ENCODE measurements at regions not wholly inside any gene's neighbourhood (a gene's known extent, or its start where the extent isn't known, plus 50 kb on each side); places are given as distances from the start of the nearest gene placed in this dataset.
A peak's percentile ranks its signal among the peaks of the same experiment; 100 is the strongest.
"Not testable (repeated sequence)": the region's sequence is repeated elsewhere in the genome, so short reads cannot be mapped to it uniquely, and the experiment has no call there.

DNA sequence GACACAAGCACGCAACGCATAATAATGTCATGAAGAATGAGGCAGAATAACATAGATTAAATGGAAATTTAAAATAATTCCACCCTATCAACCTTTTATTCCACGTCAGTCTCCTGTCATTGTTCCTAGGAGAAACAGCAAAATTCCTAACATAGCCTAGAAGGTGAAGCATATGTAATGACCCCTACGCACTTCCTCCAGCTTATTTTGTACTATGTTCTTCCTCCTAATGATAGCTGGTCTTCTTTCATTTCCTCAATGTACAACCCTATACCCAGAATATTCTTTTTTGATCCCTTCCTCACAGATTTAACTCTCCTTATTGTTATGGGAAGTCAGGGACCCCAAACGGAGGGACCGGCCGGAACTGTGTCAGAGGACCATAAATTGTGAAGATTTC lies 122.0 kb upstream of the CARMIL1 start:
- DNase-seq (ENCODE audit: low read depth, low spot score): no peak

DNA sequence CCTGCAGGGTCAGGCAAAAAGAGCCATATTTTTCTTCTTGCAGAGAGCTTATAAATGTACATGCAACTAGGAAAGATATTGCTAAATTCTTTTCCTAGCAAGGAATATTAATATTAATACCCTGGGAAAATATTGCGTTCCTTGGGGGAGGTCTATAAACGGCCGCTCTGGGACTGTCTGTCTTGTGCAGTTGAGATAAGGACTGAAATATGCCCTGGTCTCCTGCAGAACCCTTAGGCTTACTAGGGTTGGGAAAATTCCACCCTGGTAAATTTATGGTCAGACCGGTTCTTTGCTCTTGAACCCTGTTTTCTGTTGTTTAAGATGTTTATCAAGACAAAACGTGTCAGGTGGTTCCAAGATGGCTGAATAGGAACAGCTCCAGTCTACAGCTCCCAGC lies 121.3 kb upstream of the CARMIL1 start:
- no peak for DNase-seq (ENCODE audit: low read depth, low spot score)

DNA sequence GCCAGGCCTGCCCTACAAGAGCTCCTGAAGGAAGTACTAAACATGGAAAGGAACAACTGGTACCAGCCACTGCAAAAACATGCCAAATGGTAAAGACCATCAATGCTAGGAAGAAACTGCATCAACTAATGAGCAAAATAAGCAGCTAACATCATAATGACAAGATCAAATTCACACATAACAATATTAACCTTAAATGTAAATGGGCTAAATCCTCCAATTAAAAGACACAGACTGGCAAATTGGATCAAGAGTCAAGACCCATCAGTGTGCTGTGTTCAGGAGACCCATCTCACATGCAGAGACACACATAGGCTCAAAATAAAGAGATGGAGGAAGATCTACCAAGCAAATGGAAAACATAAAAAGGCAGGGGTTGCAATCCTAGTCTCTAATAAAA lies 119.0 kb upstream of the CARMIL1 start:
- not testable (repeated sequence) for DNase-seq (ENCODE audit: low read depth, low spot score)

DNA sequence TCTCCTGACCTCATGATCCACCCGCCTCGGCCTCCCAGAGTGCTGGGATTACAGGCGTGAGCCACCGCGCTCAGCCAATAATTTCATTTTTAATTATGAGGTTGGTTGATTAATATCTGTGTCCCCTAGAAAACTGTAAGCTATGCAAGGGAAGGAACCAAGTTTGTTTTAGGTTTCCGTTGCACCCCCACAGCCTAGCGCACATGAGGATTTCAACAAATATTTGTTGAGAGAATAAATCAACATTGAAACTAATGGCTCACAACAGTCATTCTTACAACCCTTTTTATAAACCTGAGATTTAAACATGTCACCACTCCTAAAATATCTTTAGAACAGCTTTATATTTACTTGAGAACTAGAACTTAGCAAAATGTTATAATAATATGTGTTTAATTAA lies 114.0 kb upstream of the CARMIL1 start:
- no peak for DNase-seq (ENCODE audit: low read depth, low spot score)

DNA sequence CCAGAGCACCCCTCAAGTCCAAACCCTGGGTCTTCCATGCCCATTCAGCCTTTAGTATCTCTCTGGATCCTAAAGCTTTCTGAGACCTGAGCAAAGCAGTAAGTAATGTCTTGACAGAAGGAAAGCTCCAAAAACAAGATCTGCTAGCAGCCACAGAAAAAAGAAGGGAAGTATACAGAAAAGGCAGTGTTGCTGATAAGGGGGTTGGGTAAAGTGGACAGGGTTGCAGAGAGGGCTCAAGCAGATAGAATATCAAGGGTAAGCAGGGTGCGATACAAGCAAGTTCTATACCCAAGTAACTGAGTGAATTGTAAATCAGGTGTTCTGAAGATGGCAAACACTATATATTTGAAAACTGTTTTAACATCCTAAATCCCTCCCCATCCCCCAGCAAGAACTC lies 113.4 kb upstream of the CARMIL1 start:
- DNase-seq (ENCODE audit: low read depth, low spot score): no peak

DNA sequence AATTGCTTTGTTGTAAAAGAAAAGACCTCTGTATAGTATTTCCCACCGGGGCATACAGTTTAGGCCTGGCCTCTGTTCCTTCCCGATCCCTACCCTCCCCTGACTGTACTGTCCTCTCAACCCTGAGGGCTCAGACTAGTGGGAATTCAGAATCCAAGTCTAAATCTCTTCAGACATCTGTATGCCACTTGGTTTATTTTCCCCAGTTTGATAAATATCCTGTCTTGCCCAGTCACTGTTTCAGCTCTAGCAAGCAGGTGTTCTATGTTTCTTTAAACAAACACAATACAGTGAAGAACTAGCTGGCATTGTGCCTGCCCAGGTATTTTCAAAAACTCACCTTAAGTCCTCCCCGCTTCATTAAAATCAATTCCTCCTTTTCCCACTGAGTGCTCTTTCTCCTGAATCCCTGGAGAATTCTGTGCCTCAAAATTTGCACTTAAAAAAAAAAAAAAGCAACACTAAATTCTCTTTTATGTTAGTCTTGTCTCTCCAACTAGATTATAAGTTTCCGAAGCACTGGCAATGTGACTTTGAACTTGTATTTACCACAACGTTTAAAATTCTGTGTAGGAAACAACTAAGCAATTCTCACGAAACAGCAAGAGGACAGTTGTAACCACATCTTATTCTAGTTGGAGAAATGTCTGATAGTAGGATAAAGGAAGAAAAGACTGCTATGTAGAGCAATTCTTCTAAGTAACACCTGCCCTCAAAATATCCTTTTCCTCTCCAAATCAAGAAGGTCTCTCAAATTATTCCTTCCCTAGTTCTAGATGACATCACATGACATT lies 112.0 kb upstream of the CARMIL1 start:
- DNase-seq (ENCODE audit: low read depth, low spot score): no peak

DNA sequence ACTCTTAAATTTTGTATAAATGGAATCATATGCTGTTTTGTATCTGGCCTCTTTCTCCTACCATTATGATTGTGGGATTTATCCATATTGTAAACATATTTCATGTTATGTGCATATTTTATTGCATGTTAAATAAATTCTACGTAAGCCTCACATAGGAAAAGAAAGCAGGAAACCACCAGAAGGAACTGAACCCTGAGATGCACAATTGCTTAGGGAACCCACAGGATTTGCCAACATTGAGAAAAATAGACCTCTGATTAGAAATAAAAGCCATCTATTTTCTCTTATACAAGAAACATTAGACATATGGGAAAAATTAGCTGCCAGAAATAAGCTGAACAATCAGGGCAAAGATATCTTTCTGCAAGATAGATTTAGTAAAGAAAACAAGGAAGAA lies 111.2 kb upstream of the CARMIL1 start:
- no peak for DNase-seq (ENCODE audit: low read depth, low spot score)

DNA sequence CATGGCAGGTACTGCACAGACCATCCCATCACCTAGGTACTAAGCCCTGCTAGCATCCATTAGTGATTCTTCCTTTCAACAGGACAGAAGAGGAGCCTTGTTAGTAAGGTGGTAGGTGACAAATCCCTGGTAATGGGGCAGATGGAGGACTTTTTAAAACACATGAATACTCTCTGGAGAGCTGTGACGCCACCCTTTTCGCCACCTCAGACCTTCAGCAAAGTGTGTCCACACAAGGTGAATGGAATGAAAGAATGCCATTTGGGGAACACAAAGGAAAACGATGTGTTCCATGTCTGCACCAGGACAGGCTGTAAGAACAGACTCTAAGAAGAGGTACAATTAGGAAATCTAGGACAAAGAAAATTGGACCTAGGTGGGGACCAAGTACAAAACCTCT lies 110.5 kb upstream of the CARMIL1 start:
- no peak for DNase-seq (ENCODE audit: low read depth, low spot score)

DNA sequence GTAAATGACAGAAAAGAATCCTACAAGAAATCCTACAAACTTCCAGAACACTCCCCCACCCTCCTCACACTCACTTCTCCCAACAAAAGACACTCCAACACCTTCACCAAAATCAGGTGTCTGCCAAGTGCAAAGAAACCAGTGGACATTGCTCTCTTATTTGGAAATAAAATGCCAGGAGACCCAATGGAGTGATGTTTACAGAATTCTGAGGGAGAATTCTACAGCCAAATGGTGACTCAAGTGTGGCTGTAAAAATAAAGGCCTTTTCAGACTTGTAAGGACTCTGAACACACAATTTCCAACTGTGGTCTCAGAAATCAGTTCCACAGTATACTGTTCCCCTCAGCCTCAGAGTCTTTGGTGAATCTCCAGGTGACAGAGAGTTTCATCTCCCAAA lies 109.6 kb upstream of the CARMIL1 start:
- DNase-seq (ENCODE audit: low read depth, low spot score): no peak

DNA sequence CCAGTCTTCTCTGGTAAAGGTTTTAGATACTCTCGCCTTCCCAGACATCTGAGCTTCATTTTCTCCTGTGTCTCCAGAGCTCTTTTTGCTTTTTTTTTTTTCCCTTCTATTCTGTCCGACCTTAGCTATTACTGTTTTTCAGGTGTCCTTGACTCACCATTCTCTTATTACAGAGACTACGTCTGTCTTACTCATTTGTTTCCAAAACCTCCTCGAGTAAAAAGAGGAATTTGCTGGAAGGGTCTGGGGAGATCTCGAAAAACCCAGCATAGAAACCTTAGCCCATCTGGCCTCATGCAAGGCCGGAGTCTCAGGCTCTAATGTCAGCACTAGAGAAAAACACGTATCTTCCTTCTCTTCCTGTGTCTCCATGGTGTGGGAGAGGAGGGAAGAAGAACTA lies 109.2 kb upstream of the CARMIL1 start:
- DNase-seq (ENCODE audit: low read depth, low spot score): no peak

DNA sequence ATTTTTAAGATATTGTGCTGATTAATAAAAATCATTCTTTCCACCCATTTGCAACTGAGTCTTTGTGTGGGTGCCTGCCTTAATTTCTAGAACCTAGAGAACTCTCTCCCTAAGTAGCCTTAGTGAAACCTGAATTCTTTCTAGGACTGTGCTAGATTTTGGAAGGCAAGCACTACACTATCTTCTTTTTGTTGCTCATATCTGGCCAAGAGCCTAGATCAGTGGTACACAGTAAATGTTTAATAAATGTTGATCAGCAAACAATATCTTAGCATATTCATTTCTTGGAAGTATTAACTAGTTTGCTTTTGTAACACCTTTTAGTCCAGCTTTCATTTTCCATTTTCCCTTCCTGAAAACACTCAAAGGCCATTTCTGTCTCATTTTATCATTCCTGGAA lies 108.5 kb upstream of the CARMIL1 start:
- DNase-seq (ENCODE audit: low read depth, low spot score): no peak

DNA sequence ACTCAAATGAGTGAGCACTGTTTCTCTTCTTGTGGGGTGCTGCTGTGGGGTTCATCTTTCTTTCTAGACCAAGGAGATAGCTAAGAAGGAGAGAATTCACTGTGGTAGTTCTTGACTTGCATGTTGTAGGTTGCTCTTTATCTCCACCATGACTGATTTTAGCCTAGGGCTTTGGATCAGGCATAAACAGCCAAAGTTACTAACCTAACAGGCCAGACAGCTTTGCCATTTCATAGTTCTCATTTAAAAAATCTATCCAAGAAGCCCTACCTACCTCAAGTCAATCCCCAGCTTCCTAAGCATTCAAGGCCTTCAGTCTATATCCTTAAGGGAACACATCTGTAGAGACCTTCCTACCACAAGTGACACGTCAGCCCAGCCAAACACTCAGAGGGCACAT lies 107.9 kb upstream of the CARMIL1 start:
- no peak for DNase-seq (ENCODE audit: low read depth, low spot score)

DNA sequence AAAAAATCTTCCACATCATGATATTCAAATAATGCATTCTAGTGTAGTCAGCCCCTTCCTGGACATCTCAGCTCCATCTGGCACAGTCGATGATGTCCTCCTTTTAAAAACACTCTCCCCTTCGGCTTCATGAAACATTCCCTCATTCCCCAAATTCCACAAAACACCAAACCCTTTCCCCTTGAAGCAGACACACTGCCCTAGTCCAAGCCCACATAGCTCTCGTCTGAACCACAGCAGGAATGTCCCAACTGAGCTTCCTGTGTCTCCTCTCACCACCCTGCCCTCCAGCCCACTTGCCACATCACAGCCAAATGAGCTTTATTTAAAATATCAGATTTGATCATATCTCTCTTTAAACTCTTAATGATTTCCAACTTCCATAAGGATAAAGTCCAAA lies 106.4 kb upstream of the CARMIL1 start:
- DNase-seq (ENCODE audit: low read depth, low spot score): no peak

DNA sequence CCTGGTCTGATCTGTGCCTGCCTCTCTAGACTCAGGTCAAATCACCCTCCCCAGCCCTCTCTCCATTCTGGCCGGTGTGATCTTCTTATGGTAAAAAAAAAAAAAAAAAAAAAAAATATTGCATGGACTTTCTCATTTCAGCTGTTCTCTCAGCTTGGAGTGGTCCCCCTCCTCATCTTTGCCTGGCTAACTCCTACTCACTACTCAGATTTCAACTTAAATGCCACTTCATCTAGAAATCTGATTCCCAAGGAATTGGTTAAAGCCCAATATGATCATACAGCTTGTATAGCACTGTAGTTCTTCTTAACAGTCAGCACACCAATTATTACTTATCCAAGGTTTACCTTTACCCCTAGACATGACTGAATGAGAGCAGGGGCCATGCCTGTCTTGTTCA lies 105.9 kb upstream of the CARMIL1 start:
- DNase-seq (ENCODE audit: low read depth, low spot score): no peak

DNA sequence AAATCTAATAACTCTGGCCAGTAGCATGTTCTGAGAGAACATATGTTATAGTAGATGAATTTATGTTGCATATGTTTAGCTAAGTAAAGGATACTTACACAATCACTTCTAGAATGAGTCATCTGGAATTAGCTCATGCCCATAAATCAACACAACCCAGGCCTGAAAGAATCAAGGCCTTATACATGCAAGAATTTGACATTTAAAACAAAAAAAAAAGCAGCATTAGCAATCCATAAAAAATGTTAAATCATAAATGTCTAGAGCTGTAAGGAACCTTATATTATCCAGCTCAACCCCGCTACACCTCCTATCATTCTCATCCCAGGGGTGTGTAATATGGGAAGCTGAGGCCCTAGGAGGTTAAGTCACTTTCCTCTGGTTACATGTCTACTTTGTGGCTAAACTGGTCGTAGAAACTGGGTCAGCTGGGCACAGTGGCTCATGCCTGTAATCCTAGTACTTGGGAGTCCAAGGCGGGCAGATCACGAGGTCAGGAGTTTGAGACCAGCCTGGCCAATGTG lies 105.2 kb upstream of the CARMIL1 start:
- DNase-seq (ENCODE audit: low read depth, low spot score): peak; percentile 67

DNA sequence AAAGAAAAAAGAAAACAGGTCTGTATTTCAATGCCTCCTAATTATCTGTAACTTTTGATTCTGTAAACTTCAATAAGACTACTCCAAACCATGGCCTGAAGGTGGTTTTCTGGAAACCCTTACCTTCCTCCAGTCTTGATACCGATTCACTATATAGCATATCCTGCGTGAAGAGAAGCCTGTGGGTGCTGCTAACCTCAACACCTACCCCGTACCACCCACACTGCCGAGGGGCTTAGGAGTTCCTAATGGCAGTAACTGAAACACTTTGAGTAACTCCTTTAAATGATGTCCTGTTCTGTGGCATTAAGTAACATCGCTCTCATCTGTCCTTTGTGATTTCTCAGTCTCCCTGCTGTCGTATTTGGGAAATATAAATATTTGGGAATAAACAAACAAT lies 104.5 kb upstream of the CARMIL1 start:
- no peak for DNase-seq (ENCODE audit: low read depth, low spot score)

DNA sequence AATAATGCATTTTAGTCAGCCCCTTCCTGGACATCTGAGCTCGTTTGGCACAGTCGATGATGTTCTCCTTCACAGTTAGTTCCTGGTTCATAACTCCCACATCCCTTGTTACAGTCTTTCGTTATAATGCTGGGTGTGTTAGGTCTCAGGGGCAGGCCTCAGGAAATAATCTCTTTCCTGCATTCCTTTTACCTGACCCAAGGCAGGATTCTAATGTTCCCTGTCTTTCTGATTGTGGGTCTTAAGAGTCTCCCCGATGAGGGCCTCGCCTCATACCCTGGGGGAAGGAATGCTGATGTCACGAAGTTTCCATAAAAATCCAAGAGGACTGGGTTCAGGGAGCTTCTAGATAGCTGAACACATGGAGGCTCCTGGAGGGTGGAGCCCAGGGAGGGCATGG lies 104.0 kb upstream of the CARMIL1 start:
- no peak for DNase-seq (ENCODE audit: low read depth, low spot score)

DNA sequence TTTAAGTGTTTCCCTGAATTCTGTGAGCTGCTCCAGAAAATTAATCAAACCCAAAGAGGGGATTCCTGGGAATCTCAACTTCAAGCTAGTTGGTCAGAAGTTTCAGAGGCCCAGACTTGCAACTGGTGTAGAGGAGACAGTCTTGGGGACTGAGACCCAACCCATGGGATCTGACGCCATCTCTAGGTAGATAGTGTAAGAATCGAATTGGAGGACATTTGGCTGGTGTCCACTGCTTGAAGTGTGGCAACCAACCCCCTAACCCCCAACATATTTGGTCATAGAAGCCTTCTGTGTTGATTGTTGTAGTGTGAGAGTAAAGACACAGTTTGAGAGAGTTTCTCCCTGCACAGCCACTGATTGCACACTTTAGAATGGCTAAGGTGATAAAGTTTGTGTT lies 103.5 kb upstream of the CARMIL1 start:
- no peak for DNase-seq (ENCODE audit: low read depth, low spot score)

DNA sequence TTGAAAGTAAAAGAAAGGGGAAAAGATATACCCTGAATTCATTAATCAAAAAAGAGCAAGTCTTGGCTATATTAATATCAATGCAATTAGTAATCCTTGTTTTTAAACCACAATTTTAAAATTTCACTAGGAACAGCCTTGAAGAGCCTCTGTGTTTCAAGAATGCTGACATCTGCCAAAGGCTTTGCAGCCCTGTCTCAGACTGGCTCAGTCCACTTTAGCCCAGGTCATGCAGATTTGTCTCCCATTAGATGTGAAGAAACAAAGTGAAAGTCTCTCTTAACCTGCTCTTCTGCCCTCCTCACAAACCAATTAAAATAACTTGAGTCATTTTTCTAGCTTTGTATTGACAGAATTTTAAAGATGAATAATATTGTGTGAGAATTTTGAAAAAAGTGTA lies 102.7 kb upstream of the CARMIL1 start:
- no peak for DNase-seq (ENCODE audit: low read depth, low spot score)

DNA sequence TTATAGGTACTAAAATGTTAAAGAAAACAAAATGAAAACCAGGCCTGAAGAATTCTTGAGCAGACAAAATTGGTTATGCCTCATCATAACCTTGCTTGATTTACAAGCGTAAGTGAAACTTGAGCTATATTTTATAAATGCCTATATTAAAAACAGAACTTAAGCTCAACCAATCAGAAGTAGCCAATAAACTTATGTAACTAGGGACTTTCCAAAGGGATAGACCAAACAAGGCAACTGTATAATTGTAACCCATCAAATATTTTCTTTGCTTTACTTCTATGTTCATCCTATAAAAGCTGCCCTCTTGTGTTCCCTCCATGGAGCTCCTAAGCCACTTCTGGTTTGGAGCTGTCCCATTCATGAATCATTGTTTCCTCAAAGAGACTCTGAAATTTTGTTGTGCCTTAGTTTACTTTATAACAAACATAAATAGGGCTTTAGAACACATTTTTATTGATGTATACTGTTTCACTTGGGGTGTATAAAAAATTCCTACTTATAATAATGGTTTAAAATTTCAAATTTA lies 101.6 kb upstream of the CARMIL1 start:
- no peak for DNase-seq (ENCODE audit: low read depth, low spot score)

DNA sequence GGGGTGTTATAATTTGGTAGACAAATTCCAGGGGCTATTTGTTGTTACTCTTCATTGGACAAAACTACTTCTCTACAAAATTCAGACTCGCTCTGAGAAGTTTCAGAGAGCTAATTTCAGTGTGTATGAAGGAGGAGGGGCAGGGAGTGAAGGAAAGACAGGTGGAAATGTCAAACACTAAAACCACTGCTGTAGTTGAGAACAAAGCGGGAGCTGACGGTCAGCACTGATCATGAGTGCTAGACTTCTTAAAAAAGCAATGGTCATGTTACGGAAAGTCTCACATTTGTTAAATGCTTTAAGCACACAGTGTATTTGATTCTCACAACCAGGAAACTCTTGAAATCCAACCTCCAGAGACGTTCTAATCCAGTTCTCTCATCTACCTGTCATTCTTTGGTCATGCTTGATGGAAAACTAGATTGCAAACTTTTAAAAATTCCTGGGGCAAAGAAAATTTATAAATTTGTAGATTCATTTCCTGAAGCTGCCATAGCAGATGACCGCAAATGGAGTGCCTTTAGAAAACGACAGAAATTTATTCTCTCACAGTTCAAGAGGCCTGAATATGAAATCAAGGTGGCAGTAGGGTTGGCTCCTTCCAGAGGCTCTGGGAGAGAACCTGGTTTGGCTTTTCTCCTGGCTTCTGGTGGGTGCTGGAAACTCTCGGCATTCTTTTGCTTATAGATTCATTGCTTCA lies 100.7 kb upstream of the CARMIL1 start:
- no peak for DNase-seq (ENCODE audit: low read depth, low spot score)

DNA sequence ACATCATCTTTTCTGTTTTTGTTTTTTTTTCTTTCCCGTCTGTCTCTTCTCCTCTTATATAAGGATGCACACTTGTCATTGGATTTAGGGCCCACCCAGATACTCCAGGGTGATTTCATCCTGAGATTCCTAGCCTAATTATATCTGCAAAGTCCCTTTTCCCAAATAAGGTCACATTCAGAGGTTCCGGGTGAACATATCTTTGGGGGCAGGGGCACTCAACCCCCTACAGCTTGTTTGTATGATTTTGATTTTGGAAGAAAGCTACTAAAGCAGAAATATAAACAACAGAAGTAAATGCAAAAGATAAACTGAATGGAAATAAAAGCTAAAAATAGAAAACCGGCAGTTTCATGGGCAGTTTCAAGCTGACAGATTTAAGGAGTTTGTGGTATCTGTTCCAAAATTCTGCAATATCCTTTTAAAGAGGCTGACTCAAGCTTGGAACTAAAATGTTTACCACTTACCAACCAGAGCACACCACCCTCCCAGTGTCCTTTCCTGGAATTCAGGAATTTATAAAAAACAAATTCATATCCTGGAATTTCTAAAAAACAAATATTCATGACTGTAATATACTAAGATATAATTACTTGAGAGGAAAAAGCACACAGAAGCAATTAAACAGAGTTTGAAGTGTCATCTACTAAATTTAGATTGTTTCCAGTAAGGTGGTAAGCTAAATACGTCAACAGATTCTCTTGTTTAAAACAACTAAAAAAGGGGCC lies 100.0 kb upstream of the CARMIL1 start:
- peak; percentile 43 for DNase-seq (ENCODE audit: low read depth, low spot score)
